ENCODE measurements at regions not wholly inside any gene's neighbourhood (a gene's known extent, or its start where the extent isn't known, plus 50 kb on each side); places are given as distances from the start of the nearest gene placed in this dataset.
"Not testable (repeated sequence)": the region's sequence is repeated elsewhere in the genome, so short reads cannot be mapped to it uniquely, and the experiment has no call there.

DNA sequence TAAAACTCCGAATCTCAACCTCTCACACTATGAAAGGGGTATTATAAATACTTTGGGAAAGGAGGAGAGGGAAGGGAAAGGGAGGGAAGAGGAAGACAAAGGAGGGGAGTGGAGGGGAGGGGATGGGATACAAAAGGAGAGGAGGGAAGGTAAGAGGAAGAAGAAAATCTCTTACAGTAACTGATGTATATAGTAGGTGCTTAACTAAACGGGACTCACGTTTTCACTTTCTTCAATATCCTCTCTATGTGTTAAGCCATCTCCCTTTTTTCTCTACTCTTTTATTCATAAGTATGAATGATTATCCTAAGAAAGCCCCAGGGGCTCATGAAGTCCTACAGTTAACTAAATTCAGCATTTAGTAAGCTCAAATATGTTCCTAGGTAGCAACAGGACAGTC, 729.6 kb upstream of the NR2F2 start:
- DNase-seq: no peak

DNA sequence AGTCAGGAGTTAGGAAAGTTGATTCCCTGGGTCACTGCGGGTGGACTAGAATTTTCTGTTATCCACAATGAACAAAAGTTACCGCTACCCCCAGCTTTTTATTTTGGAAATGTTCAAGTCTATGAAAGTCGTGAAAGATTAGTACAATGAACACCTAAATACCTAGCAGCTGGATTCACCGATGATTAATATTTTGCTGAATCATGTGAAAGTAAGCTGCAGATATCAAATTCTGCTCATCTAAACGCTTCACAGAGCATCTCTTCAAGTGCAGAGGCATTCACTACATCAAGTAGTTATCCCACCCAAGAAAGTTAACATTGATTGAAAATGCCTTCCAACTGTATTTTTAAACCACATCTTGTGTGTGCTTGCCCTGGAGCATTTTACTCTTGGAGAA, 729.0 kb upstream of the NR2F2 start:
- DNase-seq: no peak

DNA sequence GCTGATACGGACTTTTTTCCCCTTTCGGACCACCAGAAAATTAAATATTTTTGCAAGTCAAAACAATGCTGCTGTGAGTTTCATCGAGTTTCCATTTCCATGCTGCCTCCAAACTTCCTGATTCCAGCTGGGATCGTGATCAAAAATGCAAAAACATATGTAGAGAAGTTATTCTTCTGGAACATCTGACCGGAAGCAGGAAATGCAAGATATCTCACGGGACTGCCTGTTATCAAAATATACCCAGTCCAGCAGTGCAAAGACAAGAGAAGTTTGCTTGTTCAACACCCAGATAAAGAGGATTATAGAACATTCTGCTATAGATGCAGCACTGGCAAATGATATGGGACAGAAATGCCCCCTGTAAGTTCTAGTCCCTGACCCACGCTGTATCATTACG, 726.7 kb upstream of the NR2F2 start:
- DNase-seq: peak; percentile 69

DNA sequence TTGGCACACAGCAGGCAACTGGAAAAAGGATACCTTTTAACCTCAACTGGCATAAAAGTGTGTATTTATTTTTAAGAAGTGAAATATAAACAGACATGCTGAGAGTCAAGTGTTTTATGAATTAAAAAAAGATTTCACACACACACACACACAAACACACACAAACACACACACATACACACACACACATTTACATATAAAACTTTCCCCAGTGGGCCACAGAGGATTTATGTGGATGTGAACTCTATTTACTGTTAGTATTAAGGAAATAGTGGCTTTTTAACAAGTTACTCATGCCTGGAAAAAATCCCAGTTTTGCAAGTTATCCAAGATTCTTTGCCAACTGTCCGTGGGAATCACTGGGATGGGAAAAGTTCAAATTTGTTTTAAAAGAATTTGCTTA, 725.9 kb upstream of the NR2F2 start:
- peak; percentile 85 for DNase-seq

DNA sequence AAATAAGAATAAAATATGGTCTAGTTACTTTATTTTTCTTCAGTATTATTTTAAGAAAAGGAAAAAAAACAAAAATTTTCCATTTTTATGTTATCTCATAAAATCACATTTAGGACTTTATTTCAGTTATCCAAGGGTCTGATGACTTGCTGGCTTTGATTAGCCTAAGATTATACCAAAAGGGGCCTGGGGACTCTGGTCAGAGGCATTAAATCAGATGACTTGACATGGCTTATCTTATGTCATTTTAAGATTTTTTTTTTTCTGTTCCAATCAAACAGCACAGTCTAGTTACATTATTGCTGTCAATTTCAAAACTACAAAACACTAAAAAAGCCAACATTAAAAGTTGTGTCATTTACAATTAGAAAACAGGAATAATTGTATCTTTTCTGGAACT, 725.4 kb upstream of the NR2F2 start:
- DNase-seq: no peak

DNA sequence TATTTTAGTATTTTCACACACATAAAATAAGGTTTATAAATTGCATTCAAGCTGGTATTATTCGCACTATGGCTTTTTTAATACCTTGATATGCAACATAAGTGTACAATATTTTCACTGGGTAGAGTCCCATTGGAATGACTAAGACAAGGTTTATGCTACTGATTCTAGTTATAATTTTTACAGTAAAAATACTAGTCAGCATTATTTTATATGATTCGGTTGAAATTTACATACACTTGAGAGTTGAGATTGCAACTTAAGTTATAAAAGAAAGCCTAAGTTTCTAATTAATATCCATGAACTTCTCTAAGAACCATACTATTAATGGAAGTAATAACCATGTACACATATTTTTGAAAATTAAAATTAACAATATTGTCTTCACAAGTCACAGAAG, 723.9 kb upstream of the NR2F2 start:
- no peak for DNase-seq

DNA sequence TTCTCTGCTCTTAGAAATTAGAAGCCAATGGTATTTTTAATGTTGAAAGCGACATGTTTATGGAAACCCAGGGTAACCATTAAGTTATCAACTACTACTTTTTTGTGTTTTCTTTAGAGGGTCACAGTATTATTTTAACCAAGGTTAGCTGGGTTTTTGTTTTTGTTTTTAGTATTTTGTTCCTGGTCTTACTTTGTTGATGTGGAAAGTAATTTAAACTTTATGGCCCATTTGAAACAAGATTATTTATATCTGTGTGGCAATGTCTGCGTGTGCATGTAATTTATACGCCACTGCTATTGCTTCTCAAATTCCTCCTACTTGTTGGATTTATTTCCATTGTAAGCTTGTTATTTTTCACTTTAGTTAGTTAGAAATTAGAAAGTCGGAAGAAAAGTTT, 722.1 kb upstream of the NR2F2 start:
- DNase-seq: no peak

DNA sequence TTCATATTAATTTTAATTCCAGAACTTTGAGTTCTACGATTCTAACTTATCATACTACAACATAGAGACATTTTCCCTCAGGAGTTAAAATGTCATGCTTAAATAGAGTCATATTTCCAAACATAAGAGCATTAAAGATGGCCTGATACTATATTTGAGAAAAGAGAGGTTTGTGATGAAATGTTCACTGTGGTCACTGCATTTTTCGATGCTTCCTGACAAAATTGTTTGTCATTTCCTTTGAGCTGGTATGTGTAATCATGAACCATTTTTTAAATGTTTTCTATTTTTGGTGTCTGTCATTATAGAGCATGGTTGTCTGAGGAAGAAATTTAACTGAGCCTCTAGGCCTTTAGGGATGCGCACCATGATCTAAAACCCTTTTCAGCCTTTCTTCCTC, 721.4 kb upstream of the NR2F2 start:
- no peak for DNase-seq

DNA sequence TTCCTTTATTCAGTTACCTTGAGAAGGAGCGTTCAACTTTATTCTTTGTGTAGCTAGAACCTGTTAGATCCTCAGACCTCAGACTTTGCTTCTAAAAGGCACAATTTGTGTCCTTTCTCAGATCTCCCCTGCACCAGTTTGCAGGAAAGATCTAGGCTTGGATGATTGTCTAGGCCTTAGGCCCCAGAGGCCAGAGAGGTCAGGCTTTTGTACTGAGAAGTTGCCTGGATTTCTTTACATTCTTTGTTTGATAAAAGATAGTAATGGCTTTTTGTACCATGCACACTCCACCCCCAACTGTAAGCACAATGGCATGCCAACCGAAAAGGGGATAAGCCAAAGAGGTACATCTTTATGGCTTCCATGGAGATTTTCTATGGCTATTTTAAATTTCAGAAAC, 719.6 kb upstream of the NR2F2 start:
- no peak for DNase-seq

DNA sequence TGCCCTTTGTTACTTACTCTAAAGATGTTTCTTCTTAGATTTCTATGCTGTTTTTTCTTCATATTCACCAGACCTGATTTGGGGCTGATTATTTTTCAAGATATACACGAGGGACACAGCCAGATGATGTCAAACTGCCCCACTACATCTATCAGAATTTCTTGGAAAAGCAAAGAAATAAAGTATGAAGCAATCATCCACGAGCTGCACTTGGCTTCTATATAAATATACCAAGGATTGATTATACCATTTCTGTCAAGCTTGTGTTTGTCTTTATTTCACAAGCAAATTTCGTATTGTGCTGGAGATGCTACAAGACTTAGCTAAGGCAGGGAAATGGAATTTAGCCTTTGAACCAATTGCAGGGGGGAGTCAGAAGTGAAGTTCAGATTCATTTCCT, 715.1 kb upstream of the NR2F2 start:
- no peak for DNase-seq

DNA sequence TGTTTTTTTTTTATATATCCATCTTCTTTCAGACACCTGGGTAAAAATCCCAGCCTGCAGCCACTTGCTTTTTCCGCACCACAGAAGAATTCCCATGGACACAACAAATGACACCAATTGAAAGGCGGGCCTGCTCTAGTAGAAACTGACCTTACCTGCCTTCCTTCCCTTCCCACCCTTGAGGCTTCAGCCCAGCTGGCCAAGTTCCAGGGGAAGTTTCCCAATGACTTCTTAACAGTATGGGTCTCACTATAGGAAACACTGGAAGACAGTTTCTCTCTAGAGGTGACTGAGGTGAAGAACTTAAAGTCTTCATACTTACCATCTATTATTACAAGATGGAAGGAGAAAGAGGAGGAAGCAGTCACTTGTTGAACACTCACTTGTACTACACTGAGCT, 714.2 kb upstream of the NR2F2 start:
- DNase-seq: no peak

DNA sequence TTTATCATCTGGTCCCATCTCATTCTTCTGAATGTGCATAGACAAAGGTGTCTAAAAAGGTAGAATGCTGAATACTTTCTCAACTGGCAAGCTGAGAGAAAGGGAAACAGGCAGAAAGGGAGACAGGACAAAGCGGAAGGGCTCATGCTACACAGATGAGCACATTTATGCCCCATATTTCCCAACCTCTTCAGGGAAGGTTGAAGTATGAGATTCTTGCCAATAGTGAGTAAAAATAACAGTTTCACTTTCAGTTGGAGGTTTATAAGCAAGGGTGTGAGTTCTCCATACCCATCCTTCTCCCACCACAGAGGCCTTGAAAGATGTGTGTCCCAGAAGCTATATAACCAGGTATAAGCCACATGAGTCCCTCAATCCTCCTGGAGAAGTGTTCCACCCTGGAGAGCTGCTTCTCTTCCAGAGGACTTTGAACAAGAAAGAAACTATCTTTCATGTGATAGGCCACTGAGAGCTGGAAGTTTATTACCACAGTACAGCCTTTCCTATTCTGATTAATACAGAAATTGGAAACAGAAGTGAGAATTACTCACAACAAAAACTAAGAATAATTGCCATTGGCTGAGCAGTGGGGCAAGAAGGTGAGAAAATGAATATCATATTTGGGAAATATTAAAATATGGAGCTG, 709.4 kb upstream of the NR2F2 start:
- DNase-seq: no peak

DNA sequence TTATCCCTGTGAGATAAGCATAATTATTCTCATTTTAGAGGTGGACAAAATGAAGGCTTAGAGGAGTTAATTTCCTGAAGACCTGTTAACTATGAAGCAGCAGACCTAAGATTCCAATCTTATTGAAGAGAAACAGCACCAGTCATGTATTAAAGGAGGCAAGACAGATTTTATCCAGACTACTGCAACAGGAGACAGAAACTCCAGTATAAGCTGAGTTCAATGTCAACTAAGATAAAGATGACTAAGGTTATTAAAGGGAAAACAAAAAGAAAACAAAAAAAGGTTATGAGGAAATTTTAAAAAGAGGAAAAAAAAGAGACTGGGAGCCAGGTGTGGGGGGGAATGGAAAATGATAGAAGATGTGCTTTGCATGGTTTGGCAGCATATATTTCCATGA, 707.7 kb upstream of the NR2F2 start:
- no peak for DNase-seq

DNA sequence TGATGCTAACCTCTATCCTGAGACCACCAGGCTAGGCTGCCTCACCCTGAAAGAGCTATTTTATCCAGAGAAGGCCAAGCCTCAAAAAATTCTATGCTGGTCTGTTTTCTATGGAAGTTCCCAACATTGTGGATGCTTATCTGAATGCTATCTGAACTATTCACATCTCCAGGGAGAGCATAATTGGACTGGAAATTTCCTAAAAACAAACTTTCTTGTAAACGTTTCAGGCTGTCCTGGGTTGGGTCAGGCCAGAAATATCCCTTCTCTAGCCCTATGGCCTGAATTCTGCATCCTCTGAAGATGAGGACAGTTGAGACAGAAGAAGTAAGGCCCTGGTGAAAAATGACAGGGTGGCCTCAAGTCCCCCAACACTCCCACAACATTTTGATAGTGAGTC, 706.4 kb upstream of the NR2F2 start:
- no peak for DNase-seq

DNA sequence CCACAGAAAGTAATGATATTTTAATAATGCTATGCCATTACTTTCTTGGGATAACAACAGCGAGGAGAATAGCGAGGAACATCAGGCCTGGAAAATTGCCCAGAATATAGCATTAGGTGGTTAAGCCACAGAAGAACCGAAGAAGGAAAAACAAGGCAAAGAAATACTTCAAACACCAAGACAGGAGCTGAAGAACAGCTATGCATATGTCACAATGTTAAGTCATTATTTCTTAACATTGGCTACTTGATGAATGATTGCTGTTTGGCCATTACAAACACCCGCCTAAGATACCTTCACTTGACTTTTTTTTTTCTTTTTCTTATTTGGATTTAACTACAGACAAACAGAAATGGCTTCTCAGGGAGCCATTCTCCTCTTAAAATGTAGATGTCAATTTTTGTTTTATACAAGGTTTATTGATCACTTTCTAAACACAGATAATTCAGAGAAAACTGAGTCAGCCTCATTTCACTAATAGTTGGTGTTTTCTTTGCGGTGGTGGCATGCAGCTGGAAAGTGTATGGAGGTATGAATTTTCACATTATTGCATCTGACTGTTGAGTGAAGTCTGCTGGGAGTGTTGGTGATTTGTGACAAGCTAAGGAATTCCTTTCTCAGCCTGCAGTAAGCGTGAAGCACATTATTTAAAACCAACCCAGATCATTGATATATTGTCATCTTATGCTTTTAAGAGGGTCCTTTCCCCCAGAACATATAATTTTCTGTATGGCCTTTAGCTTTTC, 705.7 kb upstream of the NR2F2 start:
- no peak for DNase-seq

DNA sequence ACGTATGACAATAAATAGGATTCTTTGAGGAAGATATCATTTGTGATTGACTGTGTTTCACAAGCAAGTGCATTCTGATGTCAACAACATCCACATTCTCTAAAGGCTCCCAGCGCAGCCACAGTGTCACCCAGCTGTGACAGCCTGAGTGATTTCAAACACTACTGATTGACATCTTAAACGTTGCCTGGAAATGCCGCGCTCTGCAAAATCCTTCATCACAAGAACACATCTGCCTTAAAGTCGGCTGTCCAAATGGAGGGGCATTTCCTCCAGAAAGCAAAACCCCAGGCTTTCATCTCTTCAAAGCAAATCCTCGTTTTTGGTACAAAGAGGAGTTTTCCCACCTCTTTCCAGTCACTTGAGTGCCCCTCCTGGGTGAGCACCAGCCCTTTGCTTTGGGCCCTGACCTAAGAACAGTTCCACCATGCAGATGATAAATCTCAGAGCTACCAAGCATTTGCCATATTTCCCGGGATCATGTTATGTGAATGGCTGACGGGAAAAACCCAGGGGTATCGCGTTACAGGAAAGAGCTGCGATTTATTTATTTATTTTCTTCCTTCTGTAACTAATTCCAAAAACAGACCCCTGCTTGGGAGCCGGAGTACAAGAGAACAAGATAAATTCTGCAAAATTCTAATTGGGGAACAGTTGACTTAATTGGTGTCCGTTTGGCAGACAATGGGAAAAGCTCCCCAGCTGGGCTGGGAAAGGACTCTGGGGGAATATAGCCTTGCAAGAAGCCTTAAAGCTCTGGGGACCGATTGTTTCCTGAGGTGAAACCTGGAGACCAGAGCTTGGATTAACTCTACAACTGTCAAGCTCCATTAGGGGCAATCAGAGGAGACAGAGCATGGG, 703.8 kb upstream of the NR2F2 start:
- no peak for DNase-seq

DNA sequence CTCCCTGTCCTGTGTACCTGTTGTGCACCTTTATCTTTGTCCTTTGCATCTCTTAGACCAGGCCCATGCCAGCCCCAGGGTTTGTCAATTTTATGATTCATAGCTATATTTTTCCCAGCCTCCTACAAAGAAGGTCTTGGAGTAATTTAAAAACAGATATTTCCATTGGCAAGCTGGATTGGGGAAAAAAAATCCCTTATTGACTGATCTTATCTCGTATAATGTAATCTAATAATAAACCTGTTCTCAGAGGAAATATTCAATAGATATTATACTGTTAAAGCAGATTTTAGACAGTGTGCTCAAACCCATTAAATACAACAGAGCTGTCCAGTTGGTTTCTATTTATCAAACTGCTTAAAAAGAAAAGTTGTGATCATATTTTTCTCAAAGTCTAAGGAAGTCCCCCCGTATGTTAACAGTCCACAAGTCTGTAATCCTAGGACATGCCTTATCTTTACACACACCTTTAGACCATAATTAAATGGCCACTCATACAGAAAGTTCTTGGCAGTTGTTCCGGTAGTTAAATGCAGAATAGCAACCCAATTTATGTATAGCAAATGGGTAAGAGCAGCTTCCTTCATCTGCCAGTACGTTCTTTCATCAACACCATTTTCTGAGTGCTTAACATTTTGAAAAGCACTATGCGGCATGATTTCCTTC, 700.9 kb upstream of the NR2F2 start:
- DNase-seq: no peak

DNA sequence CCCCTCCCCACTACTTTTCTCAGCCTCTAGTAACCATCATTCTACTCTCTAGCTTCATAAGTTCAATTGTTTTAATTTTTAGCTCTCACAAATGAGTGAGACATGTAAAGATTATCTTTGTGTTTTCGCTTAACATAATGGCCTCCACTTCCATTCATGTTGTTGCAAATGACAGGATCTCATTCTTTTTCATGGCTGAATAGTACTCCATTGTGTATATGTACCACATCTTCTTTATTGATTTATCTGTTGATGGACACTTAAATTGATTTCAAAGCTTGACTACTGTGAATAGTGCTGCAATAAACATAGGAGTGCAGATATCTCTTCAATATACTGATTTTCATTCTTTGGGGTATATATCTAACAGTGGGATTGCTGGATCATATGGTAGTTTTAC, 699.8 kb upstream of the NR2F2 start:
- DNase-seq: no peak

DNA sequence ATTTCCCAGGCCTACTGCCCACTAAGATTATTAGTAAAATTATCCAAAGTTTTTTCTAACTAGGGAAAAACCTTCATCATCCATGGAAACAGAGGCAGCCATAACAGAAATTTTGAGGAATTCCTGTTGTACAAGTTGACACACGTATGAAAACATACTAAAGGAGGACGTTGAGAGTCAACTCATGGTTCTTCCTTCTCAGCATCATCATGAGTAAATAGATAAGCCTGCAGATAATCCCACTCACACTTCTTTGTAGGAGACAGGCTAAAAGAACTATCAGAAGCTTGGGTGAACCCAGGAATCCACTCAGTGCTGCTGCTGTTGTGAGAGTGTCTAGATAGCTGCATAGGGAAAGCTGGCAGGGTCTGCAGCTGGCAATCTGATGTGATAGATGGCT, 694.8 kb upstream of the NR2F2 start:
- no peak for DNase-seq

DNA sequence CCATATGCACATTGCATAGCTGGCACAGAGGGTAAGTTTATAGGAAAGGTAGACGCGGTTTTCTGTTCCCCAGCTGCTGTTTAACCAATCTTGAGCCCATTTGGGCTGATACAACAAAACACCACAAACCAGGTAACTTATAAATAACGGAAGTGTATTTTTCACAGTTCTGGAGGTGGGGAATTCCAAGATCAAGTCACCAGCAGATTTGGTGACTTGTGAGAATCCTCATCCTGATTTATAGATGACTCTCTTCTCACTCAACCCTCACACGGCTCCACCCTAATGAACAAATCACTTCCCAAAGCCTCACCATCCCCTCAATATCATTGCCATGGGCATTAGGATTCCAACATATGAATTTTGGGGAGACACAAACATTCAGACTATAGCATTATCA, 694.4 kb upstream of the NR2F2 start:
- DNase-seq: no peak

DNA sequence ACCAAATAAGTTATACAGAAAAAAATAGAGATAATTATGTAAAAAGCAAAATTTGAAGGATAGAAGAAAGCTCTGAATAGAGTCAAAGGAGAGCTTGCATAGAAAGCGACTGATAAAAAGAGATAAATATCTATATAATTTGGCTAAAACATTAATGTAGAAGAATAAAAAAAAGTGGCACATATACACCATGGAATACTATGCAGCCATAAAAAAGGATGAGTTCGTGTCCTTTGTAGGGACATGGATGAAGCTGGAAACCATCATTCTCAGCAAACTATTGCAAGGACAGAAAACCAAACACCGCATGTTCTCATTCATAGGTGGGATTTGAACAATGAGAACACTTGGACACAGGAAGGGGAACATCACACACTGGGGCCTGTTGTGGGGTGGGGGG, 693.3 kb upstream of the NR2F2 start:
- DNase-seq: not testable (repeated sequence)

DNA sequence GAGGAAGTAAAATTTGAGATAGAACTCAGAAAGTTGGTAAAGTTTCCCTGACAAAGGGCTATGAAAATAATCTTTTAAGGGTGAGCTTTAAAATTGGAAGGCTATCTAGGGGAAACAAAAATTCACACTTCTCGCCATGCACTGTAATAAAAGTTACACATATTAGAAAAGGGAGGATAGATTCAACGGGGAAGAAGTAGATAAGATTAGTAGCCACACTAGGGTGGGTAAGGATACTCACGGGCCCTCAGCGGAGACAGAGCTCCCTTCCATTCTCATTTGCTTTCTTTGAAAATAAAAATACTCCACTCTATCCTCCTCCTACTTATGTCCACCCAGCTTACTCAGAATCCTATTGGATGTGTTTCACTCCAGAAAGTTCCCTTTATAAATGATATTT, 691.3 kb upstream of the NR2F2 start:
- no peak for DNase-seq

All from muscle of arm (tissue), 1 donor.